GM11168 (cell line): ENCODE measurements at regions not wholly inside any gene's neighbourhood (a gene's known extent, or its start where the extent isn't known, plus 50 kb on each side); places are given as distances from the start of the nearest gene placed in this dataset.

ENCODE experiments used
- in situ Hi-C: fragments of 300-500 bp; cut with MboI; formaldehyde crosslinking; loops from one replicate; pipeline ENCODE4 v1.12.0; 2022; ENCODE audit warnings: low sequenced_read_pairs; ENCODE audit not compliant: unreplicated experiment

DNA sequence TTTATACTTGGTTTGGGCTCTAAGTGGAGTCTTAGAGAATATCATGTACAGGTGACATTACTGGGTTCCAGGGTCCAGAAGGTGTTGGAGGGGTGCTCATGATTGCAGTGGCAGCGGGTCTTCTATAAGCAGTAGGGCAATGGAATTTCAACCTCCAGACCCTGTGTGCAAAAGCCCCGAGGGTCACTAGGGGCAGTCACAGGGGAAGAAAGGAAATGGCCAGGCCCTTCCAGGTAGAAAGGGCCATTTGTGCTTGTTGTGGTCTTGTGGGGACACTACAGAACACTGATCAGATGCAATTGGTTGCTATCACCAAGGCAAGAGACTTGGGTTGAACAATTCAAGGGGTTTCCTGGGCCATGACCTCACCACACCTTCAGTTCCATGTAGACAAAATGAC lies 283.4 kb downstream of the GADD45G start:
- in situ Hi-C loops, result no loop called here

DNA sequence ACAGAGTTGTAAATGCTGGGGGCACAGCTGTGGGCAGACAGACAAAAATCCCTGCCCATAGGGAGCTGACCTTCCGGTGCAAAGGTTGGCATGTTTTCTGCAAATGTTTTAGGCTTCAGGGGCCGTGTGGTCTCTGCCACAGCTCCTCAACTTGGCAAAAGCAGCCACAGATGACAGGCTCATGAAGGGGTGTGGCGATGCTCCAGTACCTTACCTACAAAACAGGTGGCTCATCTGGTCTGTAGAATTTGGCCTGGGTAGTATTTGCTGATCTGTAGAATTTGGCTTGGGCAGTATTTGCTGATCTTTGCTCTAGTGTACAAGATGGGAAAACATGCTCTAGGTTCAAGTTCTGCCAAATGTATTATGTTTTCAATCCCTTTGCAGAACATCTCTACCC lies 283.9 kb downstream of the GADD45G start:
- in situ Hi-C loops, result no loop called here

DNA sequence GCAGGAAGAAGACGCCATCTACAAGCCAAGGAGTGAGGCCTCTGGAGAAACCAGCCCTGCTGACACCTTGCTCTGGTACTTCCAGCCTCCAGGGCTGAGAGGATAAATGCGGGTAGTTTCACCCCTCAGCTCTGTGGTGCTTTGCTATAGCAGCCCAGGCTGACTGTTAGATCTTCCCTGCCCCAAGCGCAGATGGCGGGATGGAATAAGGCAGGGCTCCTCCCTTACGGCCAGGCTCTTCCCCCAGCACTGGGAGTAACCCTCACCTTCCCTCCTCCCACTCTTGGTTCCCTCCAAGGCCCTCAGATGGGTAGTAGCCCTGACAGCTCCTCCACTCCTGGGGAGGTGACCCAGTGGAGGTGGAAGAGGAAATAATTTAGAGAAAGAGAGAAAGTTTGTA lies 285.1 kb downstream of the GADD45G start:
- in situ Hi-C loops, result no loop called here

DNA sequence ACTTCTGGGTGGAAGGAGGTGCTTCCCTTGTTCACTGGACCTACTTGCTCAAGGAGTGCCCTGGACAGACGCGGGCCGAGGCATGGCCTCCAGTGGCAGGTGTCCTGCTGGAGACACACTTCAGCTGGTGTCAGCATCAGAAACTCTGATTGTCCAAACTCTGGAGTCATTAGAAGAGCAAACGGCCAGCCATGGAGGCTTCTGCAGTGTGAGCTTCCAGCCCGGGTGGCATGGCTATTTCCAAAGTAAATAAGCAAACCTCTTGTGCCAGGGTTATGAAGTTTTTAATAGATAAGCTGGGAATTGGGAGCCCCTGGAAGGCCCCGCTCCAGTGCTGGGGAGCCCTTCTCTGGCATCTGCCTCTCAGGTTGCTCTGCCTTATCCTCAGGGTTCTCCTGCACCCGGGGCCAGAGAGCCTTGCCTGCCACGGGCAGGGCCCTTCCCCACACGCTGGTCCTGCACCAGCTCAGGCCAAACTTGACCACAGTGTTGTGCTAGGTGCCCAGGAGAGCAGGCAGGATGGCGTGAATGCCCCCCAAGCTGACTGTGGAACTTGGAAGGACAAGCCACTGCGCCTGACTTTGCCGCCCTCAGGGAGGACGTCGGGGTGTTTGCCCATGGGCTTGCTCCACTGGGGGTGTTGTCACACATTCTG lies 285.6 kb downstream of the GADD45G start:
- in situ Hi-C loops, result no loop called here

DNA sequence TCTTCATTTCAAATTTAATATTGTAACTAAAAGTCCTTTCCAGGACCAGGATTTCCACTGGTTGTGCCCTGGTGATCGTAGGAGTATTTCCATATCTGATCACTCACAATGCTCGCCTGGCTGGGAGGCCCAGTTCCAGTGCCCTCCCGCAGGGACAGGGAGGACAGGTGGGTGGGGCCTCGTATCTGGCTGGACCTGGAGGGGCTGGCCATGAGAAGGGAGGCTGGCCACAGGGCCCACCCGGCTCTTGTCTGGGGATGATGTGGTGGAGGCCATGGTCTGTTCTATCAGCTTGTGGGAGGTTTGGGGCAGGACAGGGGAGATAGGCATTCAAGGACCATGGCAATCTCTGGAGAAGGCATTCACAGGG lies 286.4 kb downstream of the GADD45G start:
- in situ Hi-C loops, result no loop called here

DNA sequence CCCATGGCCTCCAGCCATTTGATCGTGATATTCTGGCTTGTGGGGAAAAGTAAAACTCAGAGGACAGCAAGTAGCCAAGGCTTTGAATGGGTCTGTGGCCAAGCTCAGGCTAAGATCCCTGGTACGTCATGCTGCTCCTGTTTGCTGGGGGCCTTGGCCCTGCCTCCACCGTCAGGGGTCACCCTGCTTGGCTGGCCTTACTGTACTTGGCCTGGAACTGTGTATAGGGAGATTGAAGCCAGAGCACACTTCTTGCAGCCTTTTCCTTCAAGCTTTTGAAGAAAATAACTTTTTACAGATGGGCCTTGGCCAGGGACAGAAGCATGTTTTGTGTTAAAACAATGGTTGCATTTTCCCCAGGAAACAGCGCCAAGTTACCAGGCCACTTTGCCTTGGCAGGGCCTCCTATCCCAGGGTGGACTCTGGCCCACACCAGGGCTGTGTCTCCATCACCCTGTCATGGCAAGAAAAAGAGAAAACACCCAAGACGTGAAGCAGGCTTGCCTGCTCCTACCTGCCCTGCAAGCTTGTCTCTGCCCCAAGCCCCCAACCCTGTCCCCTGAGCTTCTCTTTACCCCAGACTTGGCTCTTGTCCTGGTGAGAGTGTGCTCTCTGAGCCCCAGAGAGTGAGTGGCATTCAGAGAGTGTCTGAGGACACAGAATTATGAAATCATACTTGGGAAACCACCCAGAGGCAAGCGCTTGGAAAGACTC lies 286.9 kb downstream of the GADD45G start:
- in situ Hi-C loops, result no loop called here

DNA sequence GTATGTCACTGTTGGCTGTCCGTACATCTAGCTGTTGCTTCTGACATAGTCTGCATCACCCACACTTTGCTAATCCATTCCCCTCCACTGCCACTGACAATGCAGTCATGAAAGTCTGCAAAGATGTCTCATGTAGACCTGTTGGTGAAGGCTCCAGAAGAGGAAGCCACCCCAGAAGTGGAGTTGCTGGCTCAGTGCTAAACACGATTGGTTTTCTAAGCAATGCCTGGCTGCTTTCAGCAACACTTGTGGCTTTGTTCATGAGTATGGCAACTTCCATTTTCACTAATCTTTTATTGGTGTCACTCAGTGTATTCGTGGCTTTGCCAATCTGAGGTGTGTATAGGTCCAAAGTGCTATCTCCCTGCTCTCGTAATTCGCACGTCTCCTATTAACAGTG lies 288.1 kb downstream of the GADD45G start:
- in situ Hi-C loops, result no loop called here

DNA sequence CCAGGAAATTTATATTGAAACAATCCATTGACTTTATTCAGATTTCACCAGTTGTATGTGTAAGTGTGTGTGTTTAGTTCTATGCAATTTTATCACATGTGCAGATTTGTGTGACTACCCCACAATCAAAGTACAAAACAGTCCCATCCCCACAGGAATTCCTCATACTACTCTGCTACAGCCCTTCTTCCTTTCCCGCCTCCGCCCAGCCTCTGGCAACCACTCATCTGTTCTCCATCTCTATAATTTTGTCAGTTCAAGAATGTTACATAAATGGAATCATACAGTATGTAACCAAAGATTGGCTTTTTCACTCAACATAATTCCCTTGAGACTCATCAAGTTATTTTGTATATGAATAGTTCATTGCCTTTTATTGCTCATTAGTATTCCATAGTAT lies 289.1 kb downstream of the GADD45G start:
- in situ Hi-C loops, result no loop called here

DNA sequence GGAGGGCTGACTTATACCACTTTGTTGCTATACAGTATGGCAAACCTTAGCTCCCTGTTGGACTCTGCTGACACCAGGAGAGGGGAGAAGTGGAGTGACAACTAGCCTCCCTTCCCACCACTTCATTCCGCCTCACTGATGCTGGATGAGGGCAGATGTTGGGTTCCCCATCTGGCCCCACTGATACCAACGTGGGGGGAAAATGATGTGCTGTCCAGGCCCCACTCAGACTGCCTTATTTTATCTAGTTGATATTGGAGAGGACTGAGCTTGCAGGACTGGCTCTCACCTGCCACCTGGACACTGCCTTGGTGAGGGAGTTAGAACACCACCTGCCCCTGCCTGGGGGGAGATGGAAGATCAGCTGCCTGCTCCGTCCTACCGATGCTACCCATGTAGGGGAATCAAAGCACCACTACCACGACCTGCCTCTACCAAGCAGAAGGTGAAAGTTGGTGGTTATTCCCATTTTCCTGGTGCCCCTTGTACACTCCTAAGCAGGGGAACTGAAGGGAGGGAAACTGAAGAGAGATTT lies 292.1 kb downstream of the GADD45G start:
- in situ Hi-C loops, result no loop called here

DNA sequence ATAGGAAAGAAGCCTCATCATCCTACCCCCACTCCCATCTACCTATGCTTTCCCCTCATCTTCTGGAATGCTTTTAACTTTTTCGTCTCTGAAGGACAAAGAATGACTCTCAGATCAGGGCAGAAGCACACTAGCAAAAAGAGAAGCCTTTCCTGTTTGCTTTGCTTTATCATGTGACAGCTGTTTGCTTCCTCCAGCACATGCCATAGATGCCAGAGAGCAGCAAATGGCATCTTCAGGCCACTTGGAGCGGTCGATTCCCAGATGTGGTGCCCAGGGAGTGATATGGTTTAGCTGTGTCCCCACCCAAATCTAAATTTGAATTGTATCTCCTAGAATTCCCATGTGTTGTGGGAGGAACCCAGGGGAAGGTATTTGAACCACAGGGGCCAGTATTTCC lies 294.8 kb downstream of the GADD45G start:
- in situ Hi-C loops, result no loop called here

DNA sequence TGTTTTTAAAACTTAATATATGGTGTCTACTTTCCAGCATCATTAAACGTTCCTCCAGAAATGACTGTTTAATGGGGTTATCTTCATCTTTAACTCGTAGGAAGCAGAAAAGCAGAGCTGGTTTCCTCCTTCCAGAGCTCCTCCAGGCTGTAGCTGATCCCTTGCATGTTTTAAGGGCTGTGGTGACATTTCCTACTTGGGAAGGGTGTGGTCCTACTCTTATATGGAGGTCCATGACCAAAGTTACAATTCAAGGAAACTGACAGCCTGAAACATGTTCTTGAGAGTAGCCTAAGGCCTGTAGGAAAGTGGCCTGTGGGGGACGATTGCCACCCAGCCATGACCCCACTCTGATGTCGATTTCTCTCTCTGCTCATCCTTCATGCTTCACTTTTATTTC lies 297.1 kb downstream of the GADD45G start:
- in situ Hi-C loops, result no loop called here

DNA sequence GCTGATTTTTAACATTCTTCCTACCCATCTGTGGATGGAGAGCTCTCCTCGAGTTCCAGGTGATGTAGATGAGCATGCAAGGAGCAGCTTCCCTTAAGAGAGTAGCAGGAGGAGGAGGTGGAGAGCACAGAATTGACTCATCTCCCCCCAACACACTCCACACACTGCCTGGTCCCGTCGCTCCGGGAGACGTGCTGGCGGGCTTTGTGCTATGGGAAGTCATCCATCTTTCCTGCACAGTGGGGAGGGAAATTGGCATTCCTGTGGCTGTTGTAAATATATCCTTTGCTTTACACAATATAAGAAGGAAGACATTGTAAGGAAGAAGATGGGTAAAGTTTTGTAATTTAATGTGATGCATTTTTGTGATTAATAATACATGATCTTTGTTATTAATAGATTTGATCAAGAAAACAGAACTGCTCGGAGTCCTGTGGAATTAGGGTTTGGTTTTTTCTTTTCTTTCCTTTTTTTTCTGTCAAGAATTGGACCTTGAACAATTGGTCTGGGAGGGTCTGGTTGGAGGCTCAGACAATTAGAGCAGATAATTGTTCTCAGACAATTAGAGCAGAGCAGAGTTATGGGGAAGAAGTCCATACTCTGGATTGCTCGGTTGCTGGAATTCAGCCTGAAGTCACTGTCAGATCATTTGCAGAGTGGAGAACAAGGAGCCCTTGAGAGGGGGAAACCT lies 297.8 kb downstream of the GADD45G start:
- in situ Hi-C loops, result no loop called here

DNA sequence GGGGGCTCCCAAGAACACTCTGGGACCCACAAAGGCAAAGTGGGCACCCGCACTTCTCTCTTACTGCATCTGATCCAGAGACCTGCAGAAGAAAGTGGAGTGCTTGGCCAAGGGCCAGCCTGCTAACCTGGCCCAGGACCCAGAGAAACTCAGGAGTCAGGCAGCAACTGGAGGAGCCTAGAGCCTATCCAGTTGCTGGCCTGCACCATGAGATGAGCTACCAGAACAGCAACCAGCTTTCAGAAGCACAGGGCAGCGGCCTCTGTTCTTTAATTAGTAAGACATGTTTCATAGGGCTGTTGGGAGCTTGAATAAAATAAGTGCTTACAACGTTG lies 298.3 kb downstream of the GADD45G start:
- in situ Hi-C loops, result no loop called here

DNA sequence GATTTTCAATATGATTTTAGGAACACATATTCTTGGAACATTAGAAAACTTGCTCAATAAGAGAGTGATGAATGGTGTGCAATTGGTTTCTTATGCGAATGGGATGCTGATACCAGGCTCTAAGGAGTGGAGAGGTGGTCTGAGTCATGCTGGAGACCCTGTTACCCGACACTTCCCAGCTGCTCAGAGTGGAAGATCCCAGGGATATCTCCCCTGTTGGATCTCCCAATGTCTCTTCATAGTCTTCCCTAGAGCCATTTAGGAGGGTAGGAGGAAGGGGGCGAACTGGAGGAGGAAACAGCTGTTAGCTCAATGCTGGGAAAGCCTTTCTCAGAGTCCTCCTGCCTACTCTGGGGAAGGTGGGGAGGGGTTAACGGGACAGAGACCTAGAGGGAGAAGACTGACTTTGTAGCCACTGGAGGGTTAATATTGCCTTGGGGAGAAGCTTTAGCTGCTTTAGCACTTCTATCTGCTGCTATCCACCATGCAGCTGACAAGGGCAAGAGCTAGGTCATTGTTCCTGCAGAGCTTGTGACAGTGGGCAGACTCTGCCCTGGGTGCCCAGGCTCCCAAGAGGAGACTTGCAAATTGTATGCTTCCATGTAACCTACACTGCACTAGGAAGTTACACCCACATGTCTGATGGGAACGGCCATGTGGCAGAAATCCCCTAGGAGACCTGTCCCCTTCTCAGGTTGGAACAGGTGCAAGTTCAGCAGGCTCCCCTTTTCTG lies 301.0 kb downstream of the GADD45G start:
- in situ Hi-C loops, result no loop called here

DNA sequence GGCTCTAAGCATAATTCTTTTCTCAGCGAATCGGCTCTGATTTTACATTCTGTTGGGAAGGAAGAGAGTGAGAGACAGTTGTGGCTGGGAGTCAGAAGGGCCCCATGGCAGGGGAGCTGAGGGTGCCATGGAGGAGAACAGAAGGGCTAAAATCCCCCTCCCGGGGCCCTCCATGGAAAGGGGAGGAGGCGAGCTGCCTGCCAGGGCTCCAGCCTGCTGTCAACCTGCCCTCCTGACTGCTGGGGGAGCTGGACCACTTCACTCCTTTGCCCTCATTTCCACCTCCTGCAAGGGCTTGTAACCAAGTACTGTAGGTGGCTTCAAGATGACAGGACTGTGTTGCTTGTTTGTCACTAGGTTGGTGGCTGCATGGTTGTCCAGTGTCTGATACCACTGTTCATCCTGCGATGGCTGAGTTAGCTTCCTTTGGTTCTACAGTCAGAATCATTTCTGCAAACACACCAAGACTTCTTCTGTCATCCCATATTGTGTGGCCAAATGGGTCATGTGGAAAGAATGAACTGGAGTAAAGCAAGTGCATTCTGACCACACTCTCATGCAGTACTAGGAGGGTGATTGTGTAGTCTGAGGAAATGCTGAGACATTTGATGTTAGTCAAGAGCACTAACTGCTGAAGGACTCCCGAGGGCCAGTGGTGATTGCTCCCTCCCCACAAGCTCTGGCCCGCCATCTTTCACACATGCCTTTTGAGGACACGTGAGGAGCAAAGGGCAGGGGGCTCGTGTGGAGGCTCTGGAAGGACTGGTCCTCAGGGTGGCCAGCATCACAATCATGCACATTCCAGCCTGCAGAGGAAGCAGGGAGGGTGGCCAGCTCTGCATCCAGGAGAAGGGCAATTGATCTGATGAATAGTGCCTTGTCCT lies 307.2 kb downstream of the GADD45G start:
- in situ Hi-C loops, result no loop called here

DNA sequence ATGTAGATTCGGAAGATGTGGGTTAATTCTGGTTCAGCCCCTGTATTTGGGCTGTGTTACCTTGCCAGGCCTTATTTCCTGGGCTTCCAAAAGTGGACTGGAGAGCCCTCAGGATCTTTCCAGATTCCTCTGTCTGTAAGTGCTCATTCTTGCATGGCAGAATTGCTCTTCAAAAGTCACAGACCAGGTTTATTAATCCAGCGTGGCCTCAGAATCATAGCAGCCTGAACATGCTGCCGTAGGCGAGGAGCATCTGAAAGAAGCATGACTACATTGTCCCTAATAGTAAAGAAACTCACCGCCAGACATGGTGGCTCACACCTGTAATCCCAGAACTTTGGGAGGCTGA lies 307.8 kb downstream of the GADD45G start:
- in situ Hi-C loops, result no loop called here

DNA sequence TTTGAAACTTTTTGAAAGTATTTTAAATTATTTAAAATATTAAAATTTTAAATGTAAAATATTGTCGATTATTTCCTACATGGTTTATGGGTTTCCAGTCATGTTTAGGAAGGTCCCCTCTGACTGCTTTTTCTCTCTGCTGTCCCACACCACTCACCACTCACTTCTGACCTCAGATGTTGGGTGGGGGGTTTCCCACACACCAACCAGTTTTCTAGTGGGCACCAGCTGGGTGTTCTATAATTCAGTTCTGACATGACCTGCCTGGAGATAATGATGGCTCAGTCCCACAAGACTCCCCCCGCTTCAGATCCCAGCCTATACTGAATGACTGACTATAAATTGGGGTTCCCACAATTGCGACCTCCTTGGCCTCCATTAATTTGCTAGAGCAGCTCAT lies 310.4 kb downstream of the GADD45G start:
- in situ Hi-C loops, result no loop called here

DNA sequence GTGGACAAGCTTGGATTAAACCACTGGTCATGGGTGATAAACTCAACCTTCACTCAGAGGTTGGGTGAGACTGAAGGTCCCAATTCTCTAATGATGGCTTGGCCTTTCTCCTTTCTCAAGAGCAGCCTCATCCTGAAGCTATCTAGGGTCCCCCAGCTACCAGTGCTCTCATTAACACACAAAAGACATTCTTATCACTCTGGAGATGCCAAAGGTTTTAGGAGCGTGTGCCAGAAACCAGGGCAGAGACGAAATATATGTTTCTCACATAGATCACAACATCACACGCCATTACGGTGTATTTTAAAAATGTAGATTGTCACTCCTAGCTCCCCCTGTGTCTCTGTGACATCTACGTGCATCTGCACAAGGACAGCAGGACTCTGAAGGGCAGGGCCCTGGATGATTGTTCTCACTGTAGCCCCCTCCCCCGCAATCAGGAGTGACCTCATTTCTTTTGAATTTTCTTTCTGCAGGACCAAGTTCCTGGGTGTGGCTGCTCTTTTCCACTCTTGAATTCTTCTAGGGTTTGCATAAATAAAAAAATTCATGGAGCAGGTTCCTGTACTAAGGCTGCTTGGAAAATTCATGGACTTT lies 311.3 kb downstream of the GADD45G start:
- in situ Hi-C loops, result no loop called here

DNA sequence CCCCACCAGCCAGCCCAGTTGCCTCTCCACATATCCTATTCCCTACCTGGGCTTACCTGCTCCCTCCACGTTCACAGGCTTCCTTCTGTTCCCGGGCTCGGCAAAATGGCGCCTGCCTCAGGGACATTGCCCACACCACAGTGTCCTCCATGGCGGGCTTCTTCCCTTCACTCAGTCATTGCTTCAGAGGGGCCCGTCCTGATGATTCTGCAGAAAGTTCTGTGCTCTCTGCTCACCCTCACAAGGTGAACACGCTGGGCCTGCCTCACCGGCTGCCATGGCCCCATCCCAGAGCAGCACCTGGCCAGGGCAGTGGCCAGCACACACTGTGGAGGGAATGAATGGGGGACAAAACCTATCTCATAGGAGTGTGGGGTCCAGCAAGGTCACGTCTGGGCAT lies 313.0 kb downstream of the GADD45G start:
- in situ Hi-C loops, result no loop called here
